Naive B cell (primary cell): ENCODE measurements at regions not wholly inside any gene's neighbourhood (a gene's known extent, or its start where the extent isn't known, plus 50 kb on each side); places are given as distances from the start of the nearest gene placed in this dataset.

Experiments
- ATAC-seq, 2 donors: fragments of 150-1000 bp; cut with Tn5 transposase; 2 replicates each; pipeline ENCODE4 v1.10.0; 2021; ENCODE audit warnings: low read depth in 2 of 2, mild to moderate bottlenecking in 2 of 2, moderate library complexity in 2 of 2
- DNase-seq: peaks from one replicate; pipeline ENCODE4 v3.0.0; 2022
- H3K27ac Mint-ChIP-seq, 6 donors: one replicate each; pipeline ENCODE4 v1.8.0; 2020 to 2022; ENCODE audit warnings: mild to moderate bottlenecking in 6 of 6, mixed read lengths in 6 of 6, moderate library complexity in 5 of 6, inconsistent platforms in 2 of 6
- H3K27me3 Mint-ChIP-seq, 3 donors: one replicate each; pipeline ENCODE4 v1.8.0; 2021 to 2022; ENCODE audit warnings: mixed read lengths in 3 of 3, mild to moderate bottlenecking in 1 of 3
- H3K36me3 Mint-ChIP-seq, 2 donors: one replicate each; pipeline ENCODE4 v1.8.0; 2020 to 2022; ENCODE audit warnings: mixed read lengths in 2 of 2, inconsistent platforms in 1 of 2, mild to moderate bottlenecking in 1 of 2
- H3K4me1 Mint-ChIP-seq, 3 donors: one replicate each; pipeline ENCODE4 v1.8.0; 2020 to 2022; ENCODE audit warnings: mixed read lengths in 3 of 3, inconsistent platforms in 1 of 3, mild to moderate bottlenecking in 1 of 3, moderate library complexity in 1 of 3
- H3K4me3 Mint-ChIP-seq, 8 donors: one replicate each; pipeline ENCODE4 v1.8.0; 2020 to 2022; ENCODE audit warnings: mild to moderate bottlenecking in 8 of 8, mixed read lengths in 8 of 8, moderate library complexity in 8 of 8, inconsistent platforms in 2 of 8
- H3K9me3 Mint-ChIP-seq, 7 donors: one replicate each; pipeline ENCODE4 v1.8.0; 2020 to 2022; ENCODE audit warnings: mixed read lengths in 7 of 7, mild to moderate bottlenecking in 5 of 7, inconsistent platforms in 2 of 7, moderate library complexity in 1 of 7

DNA sequence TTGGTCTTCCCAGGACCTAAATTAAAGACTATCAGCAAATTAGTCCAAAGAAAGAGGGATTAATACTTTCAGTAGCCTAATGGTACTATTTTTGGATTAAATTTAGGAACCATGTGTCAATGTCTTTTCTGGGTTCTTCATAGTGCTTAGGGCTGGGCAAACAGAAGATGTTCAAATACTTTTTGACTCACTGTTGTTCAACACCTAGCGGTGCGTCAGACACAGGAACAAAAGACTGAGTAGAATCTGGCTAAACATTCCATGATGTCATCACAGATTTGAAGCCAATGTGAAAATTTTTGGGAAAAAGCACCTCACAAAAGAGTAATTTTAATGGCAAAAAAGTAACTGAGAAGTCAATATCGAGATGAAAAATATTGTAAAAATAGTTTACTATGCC, 544.4 kb downstream of the EFNA5 start:
- no peak overlapping the region for H3K4me3 Mint-ChIP-seq
- DNase-seq (no peak), ATAC-seq (no peak)
- peaks cover 0 to 2% (median 0%) of the 10 kb centered on the region in 7 donors for H3K9me3 Mint-ChIP-seq
- H3K27me3 Mint-ChIP-seq: no peaks in the 10 kb centered on the region
- no peak overlapping the region for H3K27ac Mint-ChIP-seq
- H3K36me3 Mint-ChIP-seq: no peaks in the 10 kb centered on the region
- H3K4me1 Mint-ChIP-seq: no peaks in the 10 kb centered on the region

- no peaks in the 10 kb centered on the region for H3K36me3 Mint-ChIP-seq
- H3K27me3 Mint-ChIP-seq: no peaks in the 10 kb centered on the region
- H3K4me1 Mint-ChIP-seq: no peaks in the 10 kb centered on the region
- no peak for DNase-seq
- H3K9me3 Mint-ChIP-seq: peaks cover 0 to 3% (median 0%) of the 10 kb centered on the region in 7 donors
- ATAC-seq: no peak
- H3K4me3 Mint-ChIP-seq: no peak overlapping the region
- H3K27ac Mint-ChIP-seq: no peak overlapping the region
Observed at GRCh38 chr5:107124376-107124775, 546.4 kb downstream of the EFNA5 start.

GRCh38 chr5:107123014-107123413, 547.7 kb downstream of the EFNA5 start:
- DNase-seq (no peak), ATAC-seq (no peak)
- Mint-ChIP-seq H3K36me3 (no peaks in the 10 kb centered on the region), H3K27me3 (no peaks in the 10 kb centered on the region), H3K9me3 (peaks cover 0 to 3% (median 0%) of the 10 kb centered on the region in 7 donors), H3K4me1 (no peaks in the 10 kb centered on the region), H3K27ac (no peak overlapping the region), H3K4me3 (no peak overlapping the region)

- H3K4me1 Mint-ChIP-seq: no peaks in the 10 kb centered on the region
- no peak overlapping the region for H3K27ac Mint-ChIP-seq
- ATAC-seq (no peak), DNase-seq (no peak)
- no peak overlapping the region for H3K4me3 Mint-ChIP-seq
- H3K9me3 Mint-ChIP-seq: peaks cover 0 to 3% (median 0%) of the 10 kb centered on the region in 7 donors
- no peaks in the 10 kb centered on the region for H3K36me3 Mint-ChIP-seq
- H3K27me3 Mint-ChIP-seq: no peaks in the 10 kb centered on the region
Observed at GRCh38 chr5:107121793-107122519, 548.8 kb downstream of the EFNA5 start.

GRCh38 chr5:107119656-107120055, 551.1 kb downstream of the EFNA5 start:
- Mint-ChIP-seq H3K27me3 (no peaks in the 10 kb centered on the region), H3K36me3 (no peaks in the 10 kb centered on the region), H3K27ac (no peak overlapping the region), H3K4me1 (no peaks in the 10 kb centered on the region), H3K9me3 (peaks cover 0 to 4% (median 0%) of the 10 kb centered on the region in 7 donors), H3K4me3 (no peak overlapping the region)
- ATAC-seq: no peak
- DNase-seq: no peak

- no peaks in the 10 kb centered on the region for H3K36me3 Mint-ChIP-seq
- no peak overlapping the region for H3K27ac Mint-ChIP-seq
- no peak for DNase-seq
- H3K4me3 Mint-ChIP-seq: no peak overlapping the region
- no peaks in the 10 kb centered on the region for H3K27me3 Mint-ChIP-seq
- no peaks in the 10 kb centered on the region for H3K4me1 Mint-ChIP-seq
- peaks cover 0 to 4% (median under 1%) of the 10 kb centered on the region in 7 donors for H3K9me3 Mint-ChIP-seq
- no peak for ATAC-seq
Observed at GRCh38 chr5:107118184-107119019, 552.3 kb downstream of the EFNA5 start.

GRCh38 chr5:107112216-107112615, 558.5 kb downstream of the EFNA5 start:
- ATAC-seq: no peak
- H3K4me3 Mint-ChIP-seq: no peak overlapping the region

GRCh38 chr5:107104040-107104995, 566.4 kb downstream of the EFNA5 start:
- Mint-ChIP-seq H3K4me3 (no peak overlapping the region), H3K27me3 (no peaks in the 10 kb centered on the region), H3K4me1 (no peaks in the 10 kb centered on the region), H3K36me3 (no peaks in the 10 kb centered on the region), H3K9me3 (peaks cover 0 to 5% (median 3%) of the 10 kb centered on the region in 7 donors), H3K27ac (no peak overlapping the region)
- ATAC-seq (no peak), DNase-seq (no peak)

More at GRCh38 chr5:107112216-107112615, 558.5 kb downstream of the EFNA5 start:
- no peak for DNase-seq
- H3K36me3 Mint-ChIP-seq: peaks cover 0 to 7% of the 10 kb centered on the region in 2 donors
- H3K27me3 Mint-ChIP-seq: no peaks in the 10 kb centered on the region
- no peak overlapping the region for H3K27ac Mint-ChIP-seq
- H3K4me1 Mint-ChIP-seq: no peaks in the 10 kb centered on the region
- peaks cover 2 to 20% (median 7%) of the 10 kb centered on the region in 7 donors for H3K9me3 Mint-ChIP-seq

- Mint-ChIP-seq H3K27me3 (no peaks in the 10 kb centered on the region), H3K36me3 (no peaks in the 10 kb centered on the region), H3K27ac (no peak overlapping the region), H3K4me3 (no peak overlapping the region), H3K4me1 (no peaks in the 10 kb centered on the region), H3K9me3 (peaks cover 0 to 5% (median 3%) of the 10 kb centered on the region in 7 donors)
- ATAC-seq: no peak
- DNase-seq: no peak
Observed at GRCh38 chr5:107103522-107103921, 567.2 kb downstream of the EFNA5 start.

- H3K4me1 Mint-ChIP-seq: no peaks in the 10 kb centered on the region
- DNase-seq (no peak), ATAC-seq (no peak)
- H3K9me3 Mint-ChIP-seq: peaks cover 0 to 6% (median 3%) of the 10 kb centered on the region in 7 donors
- H3K4me3 Mint-ChIP-seq: no peak overlapping the region
- H3K36me3 Mint-ChIP-seq: no peaks in the 10 kb centered on the region
- H3K27me3 Mint-ChIP-seq: no peaks in the 10 kb centered on the region
- H3K27ac Mint-ChIP-seq: no peak overlapping the region
Observed at GRCh38 chr5:107100121-107100520, 570.6 kb downstream of the EFNA5 start.

GRCh38 chr5:107099506-107099905, 571.2 kb downstream of the EFNA5 start:
- no peaks in the 10 kb centered on the region for H3K4me1 Mint-ChIP-seq
- H3K36me3 Mint-ChIP-seq: no peaks in the 10 kb centered on the region
- ATAC-seq (no peak), DNase-seq (no peak)
- H3K9me3 Mint-ChIP-seq: peaks cover 0 to 7% (median 3%) of the 10 kb centered on the region in 7 donors
- no peak overlapping the region for H3K27ac Mint-ChIP-seq
- no peaks in the 10 kb centered on the region for H3K27me3 Mint-ChIP-seq
- H3K4me3 Mint-ChIP-seq: no peak overlapping the region

- no peak overlapping the region for H3K4me3 Mint-ChIP-seq
- H3K36me3 Mint-ChIP-seq: no peaks in the 10 kb centered on the region
- ATAC-seq (no peak), DNase-seq (no peak)
- H3K9me3 Mint-ChIP-seq: peaks cover 0 to 18% (median 0%) of the 10 kb centered on the region in 7 donors
- no peak overlapping the region for H3K27ac Mint-ChIP-seq
- H3K4me1 Mint-ChIP-seq: no peaks in the 10 kb centered on the region
- no peaks in the 10 kb centered on the region for H3K27me3 Mint-ChIP-seq
Observed at GRCh38 chr5:107092695-107093094, 578.0 kb downstream of the EFNA5 start.

DNA sequence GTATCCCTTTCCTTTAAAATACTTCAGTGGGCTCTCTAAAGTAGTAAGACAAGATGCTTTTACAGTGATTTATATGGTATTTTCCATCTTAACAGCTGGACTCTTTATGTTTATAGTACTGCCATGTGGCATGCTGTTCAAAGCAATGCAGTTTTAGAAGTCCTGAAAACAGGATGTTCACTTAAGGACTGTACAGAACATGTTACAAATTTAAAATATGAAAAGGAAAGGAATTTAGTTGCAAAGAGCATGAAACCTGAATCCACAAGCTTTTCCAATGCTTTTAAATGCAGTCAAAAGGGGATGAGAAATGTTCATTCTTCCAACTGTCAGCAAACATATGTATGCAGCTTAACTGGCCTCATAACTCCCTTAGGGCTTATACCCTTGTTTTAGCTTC, 580.2 kb downstream of the EFNA5 start:
- no peaks in the 10 kb centered on the region for H3K27me3 Mint-ChIP-seq
- DNase-seq (no peak), ATAC-seq (no peak)
- no peak overlapping the region for H3K4me3 Mint-ChIP-seq
- no peak overlapping the region for H3K27ac Mint-ChIP-seq
- no peaks in the 10 kb centered on the region for H3K4me1 Mint-ChIP-seq
- H3K9me3 Mint-ChIP-seq: peaks cover 0 to 18% (median 0%) of the 10 kb centered on the region in 7 donors
- no peaks in the 10 kb centered on the region for H3K36me3 Mint-ChIP-seq
